NCI-H1436 (cell line): ENCODE measurements at regions not wholly inside any gene's neighbourhood (a gene's known extent, or its start where the extent isn't known, plus 50 kb on each side); places are given as distances from the start of the nearest gene placed in this dataset.

Experiments
- DNase-seq: peaks from one replicate; lab custom pipeline; 2025; lab: John Stamatoyannopoulos, UW

DNA sequence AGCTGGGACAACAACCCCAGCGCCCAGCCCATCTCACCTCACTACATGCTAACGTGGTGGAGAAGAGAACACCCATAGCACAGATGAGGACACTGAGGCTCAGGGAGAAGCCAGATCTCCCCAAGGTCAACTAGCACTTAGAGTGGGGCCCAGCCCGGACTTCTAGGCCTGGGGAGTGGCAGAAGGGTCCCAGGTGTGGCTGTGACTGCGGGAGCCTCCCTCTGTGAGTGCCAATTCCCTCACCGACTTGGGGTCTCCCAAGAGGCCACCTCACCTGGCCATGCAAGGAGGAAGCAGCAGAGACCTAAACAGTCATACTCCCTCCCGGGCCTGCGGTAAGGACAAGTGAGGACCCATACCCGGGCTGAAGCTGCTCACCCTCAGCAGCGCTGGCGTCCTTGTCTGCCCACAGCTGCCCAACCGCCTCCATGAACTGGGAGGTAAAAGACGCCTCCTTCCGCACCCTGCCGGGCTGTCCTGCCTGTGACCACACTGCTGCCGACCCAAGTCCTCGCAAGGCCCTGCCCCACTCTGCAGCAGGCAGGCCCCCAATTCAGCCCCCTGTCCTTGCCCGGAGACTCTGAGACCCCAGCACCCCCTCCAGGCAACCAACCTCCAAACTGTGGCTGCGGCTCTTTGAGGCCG, 93.2 kb upstream of the RTL6 start:
- no peak for DNase-seq

DNA sequence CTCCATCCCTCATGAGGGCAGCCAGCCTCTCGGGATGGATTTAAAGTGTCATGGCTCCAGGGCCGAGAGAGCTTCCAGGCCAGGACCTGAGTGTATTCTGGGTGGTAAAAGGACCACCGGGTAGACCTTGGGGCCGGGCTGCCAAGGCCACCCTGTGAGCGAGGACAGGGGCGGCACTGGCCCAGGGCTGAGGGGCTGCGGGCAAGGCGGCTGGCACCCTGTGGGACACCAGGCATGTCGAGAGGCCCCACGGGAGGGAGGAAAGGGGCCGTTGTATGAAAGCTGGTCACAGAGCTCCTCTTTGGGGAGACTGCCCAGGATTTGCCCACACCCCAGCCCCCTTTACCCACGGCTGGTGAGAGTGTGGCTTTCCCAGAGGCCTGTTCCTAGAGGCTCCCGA, 92.3 kb upstream of the RTL6 start:
- no peak for DNase-seq

DNA sequence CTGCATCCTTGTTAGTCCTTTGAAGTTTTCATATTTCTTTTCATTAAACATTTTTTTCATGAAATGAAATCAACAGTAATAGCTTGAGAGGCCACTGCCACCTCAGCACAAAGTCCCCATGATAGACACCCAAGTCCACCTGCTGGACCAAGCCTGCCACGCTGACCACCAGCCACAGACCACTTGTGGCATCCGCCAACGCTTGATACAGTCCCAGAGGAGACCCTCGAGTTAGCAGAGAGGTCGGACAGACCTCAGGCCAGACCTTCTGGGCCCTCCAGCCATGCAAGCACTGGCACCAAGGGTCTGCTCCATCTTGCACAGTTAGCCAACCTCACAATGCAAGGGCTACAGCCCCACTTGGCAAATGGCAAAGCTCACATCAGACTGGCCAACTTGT, 91.8 kb upstream of the RTL6 start:
- no peak for DNase-seq

DNA sequence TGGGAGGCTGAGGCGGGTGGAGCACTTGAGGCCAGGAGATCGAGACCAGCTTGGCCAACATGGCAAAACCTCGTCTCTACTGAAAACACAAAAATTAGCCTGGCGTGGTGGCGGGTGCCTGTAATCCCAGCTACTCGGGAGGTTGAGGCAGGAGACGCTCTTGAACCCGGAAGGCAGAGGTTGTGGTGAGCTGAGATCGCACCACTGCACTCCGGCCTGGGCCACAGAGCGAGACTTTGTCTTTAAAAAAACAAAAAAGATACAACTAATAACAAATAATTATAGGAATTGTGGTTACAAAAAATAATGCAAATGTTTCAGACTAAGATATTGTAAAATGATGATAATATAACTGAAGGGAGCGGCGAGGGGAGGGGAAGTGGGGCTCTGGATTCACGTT, 90.3 kb upstream of the RTL6 start:
- no peak for DNase-seq

GRCh38 chr22:44587737-44588310, 89.8 kb upstream of the RTL6 start:
- no peak for DNase-seq

DNA sequence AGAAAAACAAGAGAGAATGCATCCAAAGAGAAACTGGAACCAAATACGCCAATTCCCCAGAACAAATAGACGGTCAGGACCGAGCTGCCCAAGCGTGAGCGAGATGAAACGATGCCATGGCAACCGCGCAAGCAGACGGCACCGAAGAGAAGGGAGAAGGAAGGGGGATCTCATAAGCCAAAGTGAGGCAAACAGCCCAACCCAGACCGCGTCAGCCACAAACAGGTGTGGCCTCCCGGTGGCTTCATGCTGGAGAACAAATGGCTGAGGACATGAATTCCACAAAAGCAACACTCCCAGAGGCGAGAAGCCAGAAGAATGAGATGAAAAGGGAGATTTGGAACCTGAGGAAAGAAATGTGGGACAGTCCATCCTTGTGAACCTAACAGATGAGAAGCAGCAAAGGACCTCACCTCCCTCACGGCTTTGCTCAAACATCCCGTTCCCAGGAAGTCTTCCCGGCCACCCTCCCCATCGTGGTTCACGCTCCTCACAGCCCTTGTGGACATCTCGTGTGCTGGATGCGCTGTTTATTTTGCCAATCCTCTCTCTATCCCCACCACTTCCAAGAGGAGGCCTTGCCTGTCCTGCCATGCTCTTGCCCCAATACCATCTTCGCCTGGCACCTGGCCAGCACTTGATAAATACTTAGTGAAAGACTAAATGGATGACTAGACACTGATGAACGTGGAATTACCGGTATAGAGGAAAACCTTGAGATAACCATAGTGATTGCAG, 89.1 kb upstream of the RTL6 start:
- DNase-seq = peak; percentile 47

DNA sequence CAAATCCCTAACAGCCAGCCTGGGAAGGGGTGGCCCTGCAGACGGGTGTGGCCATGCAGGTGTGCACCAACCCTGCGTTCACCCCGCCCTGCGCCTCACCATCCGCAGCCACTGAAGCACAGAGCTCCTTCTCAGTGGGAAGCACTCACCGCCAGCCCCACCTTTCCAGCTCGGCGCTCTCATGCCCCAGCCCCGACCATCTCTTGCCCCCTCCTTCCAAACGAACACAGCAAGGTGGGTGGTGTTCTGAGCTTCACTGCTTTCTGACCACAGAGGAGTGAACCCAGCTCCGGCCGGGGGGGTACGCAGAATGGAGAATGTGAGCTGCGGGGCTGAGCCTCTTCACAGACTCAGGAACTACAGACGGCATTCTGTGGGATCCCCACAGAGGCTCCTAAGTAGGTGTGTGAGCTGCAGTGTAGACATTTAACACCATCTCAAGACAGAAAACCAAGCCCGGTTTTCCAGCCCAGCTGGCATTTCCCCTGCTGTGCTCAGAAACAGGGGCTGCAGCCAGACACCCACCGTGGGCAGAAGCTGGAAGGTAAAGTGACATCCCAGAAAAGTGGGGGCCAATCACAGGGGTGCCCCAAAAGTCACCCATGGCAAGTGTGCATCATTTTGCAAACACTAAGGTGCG, 88.4 kb upstream of the RTL6 start:
- no peak for DNase-seq

DNA sequence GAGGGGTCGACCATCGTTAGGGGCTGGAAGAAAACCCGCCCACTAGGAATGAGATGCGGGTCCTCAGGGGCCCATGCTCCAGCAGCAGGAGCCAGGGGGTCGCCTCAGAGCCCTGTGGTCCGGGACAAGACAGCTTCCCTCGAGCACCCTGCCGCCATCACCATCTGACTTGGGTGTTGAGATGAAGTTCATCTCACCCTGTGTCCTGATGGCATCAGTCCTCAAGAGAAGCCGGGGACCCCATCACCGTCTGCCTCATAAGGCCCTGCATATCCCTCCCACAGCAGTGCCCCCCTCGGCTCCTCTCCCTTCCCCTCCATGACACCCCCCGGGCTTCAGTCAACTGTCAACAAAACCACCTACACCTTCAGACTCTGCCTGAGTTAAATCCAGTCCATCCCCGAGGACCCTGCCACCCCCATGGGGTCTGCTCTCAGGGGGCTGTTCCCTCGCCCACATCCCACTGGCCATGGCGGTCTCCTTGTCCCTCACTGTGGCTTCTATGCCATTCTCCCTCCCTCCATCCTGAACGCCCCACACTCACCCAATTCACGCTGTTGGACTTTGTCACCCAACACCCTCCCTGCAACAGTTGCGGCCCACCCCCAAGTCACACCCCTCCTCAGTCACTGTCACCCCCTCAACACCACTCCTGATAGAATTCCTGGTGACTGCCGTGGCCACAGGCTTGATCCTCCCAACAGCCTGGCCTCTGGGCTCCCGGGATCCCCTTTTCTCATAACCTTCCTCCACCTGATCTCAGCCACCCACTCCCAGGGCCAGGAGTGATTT, 87.7 kb upstream of the RTL6 start:
- no peak for DNase-seq

GRCh38 chr22:44584256-44584902, 86.3 kb upstream of the RTL6 start:
- DNase-seq = no peak

GRCh38 chr22:44583854-44584253, 85.8 kb upstream of the RTL6 start:
- DNase-seq = no peak

DNA sequence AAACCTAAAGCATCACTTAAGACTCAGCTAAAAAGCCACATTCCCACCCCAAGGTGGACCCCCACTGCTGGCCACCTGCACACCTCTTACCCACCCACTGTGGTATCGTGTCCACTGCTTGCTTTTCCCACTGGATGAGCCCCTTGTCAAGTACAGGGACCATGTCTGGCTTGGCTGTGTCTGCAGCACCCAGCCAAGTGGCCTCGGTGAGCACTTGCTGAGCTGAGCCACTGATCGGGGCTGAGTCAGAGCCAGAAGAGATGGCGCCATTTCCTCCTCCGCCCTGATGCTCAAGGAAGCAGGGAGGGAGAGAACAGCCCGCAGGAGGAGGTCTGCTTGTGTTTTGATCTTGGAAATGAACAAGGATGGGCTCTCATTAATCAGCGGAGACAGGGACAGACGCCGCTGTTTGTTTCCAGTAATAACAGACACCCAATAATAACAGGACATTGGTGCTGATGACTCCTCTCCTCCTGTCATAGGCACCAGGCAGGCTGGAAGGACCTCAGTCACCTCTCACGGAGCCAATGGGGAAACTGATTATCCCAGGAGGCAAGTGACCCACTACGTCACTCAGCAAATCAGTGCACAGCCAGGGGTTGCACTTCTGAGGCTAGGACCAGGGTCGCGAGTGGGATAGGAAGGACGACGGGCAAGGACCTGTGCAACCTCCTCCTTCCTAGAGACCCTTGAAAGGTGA, 85.2 kb upstream of the RTL6 start:
- no peak for DNase-seq

DNA sequence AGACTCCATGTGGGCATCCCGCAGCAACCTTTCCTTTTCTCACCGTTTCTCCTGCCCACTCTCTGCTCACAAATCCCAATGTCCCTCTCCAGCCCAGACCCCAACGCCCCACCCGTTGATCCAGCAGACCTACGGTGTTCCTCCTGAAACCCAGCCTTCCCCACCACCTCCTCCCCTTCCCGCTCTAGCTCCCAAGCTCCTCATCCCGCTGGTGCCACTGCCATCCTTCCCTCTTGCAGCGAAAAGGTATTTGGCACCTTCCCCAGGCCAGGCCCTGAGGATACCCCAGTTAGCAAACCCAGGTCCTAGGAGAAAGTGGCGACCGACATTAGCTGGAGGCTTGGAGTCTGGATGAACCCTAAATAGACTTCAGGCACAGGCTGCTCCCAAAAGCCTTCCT, 84.0 kb upstream of the RTL6 start:
- no peak for DNase-seq

GRCh38 chr22:44581096-44581435, 83.0 kb upstream of the RTL6 start:
- no peak for DNase-seq

- DNase-seq = no peak
These were observed 82.4 kb upstream of the RTL6 start for GRCh38 chr22:44580176-44581095.

- no peak for DNase-seq
These were observed 80.6 kb upstream of the RTL6 start for GRCh38 chr22:44578516-44579230.

DNA sequence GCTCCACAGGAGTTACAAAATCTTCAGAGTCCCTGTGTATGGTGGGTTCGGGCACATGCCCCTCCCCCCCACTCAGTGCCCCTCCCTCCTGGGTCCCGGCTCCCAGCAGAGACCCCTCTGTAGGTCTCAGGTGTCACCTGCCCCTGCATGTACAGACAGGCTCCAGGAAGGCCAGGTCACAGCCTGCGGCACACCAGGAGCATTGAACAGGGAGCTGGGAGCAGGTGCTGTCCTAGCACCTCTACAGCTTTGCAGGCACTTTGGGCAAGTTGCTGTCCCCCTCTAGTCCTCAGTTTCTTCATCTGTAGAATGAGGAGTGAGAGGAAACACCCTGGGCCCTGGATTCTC, 80.1 kb upstream of the RTL6 start:
- no peak for DNase-seq

DNA sequence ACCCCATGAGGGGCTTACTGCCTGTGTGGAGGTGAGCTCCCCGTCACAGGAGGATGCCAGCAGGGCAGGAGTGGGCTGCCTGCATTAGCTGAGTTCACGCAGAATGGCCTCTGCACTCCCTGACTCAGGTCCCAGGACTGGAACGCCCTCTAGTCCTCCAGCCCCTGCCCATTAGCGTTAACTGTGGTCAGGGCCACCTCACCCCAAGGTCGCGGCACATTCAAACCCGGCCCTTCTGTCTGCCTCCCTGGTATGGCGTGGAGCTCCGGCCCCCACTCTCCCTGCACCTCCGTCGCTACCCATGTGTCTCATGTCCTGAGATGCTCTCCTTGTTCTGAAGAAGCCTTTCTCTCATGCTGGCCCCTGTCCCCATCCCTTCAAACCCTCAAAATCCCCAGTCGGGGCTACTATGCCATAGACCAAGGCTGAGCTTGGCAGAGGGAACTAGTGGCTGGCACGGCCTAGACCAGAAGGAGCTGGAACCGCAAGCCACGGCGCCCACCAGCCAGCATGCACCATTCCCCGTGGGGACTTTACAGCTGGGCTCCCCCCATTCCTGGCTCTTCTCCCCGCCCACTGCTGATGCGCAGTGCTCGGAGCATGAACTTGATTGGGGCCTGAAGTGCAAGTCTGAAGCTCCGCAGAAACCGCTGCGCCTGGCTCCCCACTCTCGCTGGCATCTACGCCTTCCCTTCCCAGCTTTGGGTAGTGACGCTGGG, 79.5 kb upstream of the RTL6 start:
- no peak for DNase-seq

GRCh38 chr22:44576311-44577260, 78.6 kb upstream of the RTL6 start:
- DNase-seq = no peak
